Thyroid gland (tissue), 4 donors: ENCODE measurements at regions not wholly inside any gene's neighbourhood (a gene's known extent, or its start where the extent isn't known, plus 50 kb on each side); places are given as distances from the start of the nearest gene placed in this dataset.

Source experiments
- CTCF ChIP-seq, 6 experiments: fragments of 200-600 bp in 3 of 6; fragments of 450-650 bp in 3 of 6; sonication (generic) in 3 of 6; IDR thresholded peaks; one replicate each; pipeline ENCODE4 v1.5.1; 2016 to 2019; ENCODE audit warnings: antibody characterized with exemption in 6 of 6, mild to moderate bottlenecking in 2 of 6, inconsistent platforms in 1 of 6, moderate library complexity in 1 of 6
- POLR2A ChIP-seq, 2 donors: fragments of 450-650 bp; IDR thresholded peaks; one replicate each; pipeline ENCODE4 v1.6.1; 2017; ENCODE audit warnings: antibody characterized with exemption in 2 of 2, mild to moderate bottlenecking in 2 of 2, moderate library complexity in 1 of 2

DNA sequence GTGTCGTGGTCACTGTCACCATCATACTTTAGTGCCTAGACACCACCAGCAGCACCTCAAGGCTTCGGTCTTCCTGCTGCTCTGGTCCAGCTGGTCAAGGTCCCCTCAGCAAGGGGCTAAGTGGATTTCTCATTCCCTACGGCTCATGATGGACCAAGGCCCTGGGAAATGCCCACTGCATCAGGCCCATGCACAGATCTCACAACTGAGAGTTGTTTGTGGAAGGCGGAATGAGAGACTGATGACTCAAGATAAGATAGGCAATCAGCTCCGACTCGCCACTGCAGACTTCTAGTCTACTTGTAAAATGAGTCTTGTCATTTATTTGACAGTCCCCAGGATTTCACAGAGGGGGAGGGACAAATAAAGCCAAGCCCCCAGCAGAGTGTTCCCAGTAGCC, 108.4 kb upstream of the TBX20 start:
- TF ChIP-seq CTCF (IDR thresholded peaks at IDR 0.05): no peak
- TF ChIP-seq POLR2A (IDR thresholded peaks at IDR 0.05): no peak
